Brain microvascular endothelial cell (primary cell): ENCODE measurements at regions not wholly inside any gene's neighbourhood (a gene's known extent, or its start where the extent isn't known, plus 50 kb on each side); places are given as distances from the start of the nearest gene placed in this dataset.

Experiments used
- DNase-seq: peaks from one replicate; pipeline ENCODE4 v3.0.0-alpha.2; 2020
- H3K27ac ChIP-seq: fragments of 250-450 bp; sonication (Bioruptor Pico); 2 replicates; pipeline ENCODE4 v1.5.1; 2020; ENCODE audit warnings: mild to moderate bottlenecking, moderate library complexity
- H3K27me3 ChIP-seq: fragments of 250-450 bp; sonication (Bioruptor Pico); replicated peaks from 2 replicates; pipeline ENCODE4 v1.5.1; 2020; ENCODE audit warnings: mild to moderate bottlenecking
- H3K36me3 ChIP-seq: fragments of 250-450 bp; sonication (Bioruptor Pico); replicated peaks from 2 replicates; pipeline ENCODE4 v1.5.1; 2020; ENCODE audit warnings: mild to moderate bottlenecking
- H3K4me3 ChIP-seq: 2 replicates; pipeline ENCODE4 v1.5.1; 2011; ENCODE audit warnings: low read depth, mild to moderate bottlenecking, control low read depth, low read length, moderate library complexity
- CTCF ChIP-seq: IDR thresholded peaks from 2 replicates; pipeline ENCODE4 v1.5.1; 2011; ENCODE audit warnings: low read depth, mild to moderate bottlenecking, moderate library complexity, low read length, control low read depth, inconsistent platforms; ENCODE audit errors: missing control alignments
- in situ Hi-C: cut with HindIII; loops from 2 replicates; pipeline ENCODE4 v1.10.0; 2017; ENCODE audit warnings: low sequenced_read_pairs, low pct_ligation_motif_present

GRCh38 chr2:83686863-83687262, 772.2 kb downstream of the SUCLG1 start:
- no peak for TF ChIP-seq CTCF
- in situ Hi-C loops: no loop called here
- no peaks in the 10 kb centered on the region for H3K36me3 ChIP-seq
- H3K27me3 ChIP-seq: no peaks in the 10 kb centered on the region
- DNase-seq: no peak
- H3K4me3 ChIP-seq: no peak overlapping the region
- H3K27ac ChIP-seq: no peak overlapping the region

- H3K27me3 ChIP-seq: no peaks in the 10 kb centered on the region
- TF ChIP-seq CTCF: no peak
- H3K4me3 ChIP-seq: no peak overlapping the region
- H3K27ac ChIP-seq: no peak overlapping the region
- no peak for DNase-seq
- H3K36me3 ChIP-seq: no peaks in the 10 kb centered on the region
- in situ Hi-C loops: no loop called here
Observed at GRCh38 chr2:83674050-83674449, 785.0 kb downstream of the SUCLG1 start.

GRCh38 chr2:83665894-83666293, 793.2 kb downstream of the SUCLG1 start:
- H3K4me3 ChIP-seq: no peak overlapping the region
- no peak for DNase-seq
- in situ Hi-C loops: no loop called here
- no peaks in the 10 kb centered on the region for H3K36me3 ChIP-seq
- no peak overlapping the region for H3K27ac ChIP-seq
- no peaks in the 10 kb centered on the region for H3K27me3 ChIP-seq
- TF ChIP-seq CTCF: no peak

GRCh38 chr2:83665154-83665553, 793.9 kb downstream of the SUCLG1 start:
- Histone ChIP-seq H3K4me3 (no peak overlapping the region), H3K27ac (no peak overlapping the region), H3K27me3 (no peaks in the 10 kb centered on the region), H3K36me3 (no peaks in the 10 kb centered on the region)
- TF ChIP-seq CTCF: no peak
- no peak for DNase-seq
- in situ Hi-C loops: no loop called here

GRCh38 chr2:83661711-83662110, 797.4 kb downstream of the SUCLG1 start:
- H3K36me3 ChIP-seq: no peaks in the 10 kb centered on the region
- no peak overlapping the region for H3K27ac ChIP-seq
- TF ChIP-seq CTCF: no peak
- H3K27me3 ChIP-seq: no peaks in the 10 kb centered on the region
- in situ Hi-C loops: no loop called here
- no peak overlapping the region for H3K4me3 ChIP-seq
- no peak for DNase-seq

- Histone ChIP-seq H3K27ac (no peak overlapping the region), H3K36me3 (no peaks in the 10 kb centered on the region), H3K27me3 (no peaks in the 10 kb centered on the region), H3K4me3 (no peak overlapping the region)
- DNase-seq: no peak
- in situ Hi-C loops: no loop called here
- no peak for TF ChIP-seq CTCF
Observed at GRCh38 chr2:83654091-83654611, 804.9 kb downstream of the SUCLG1 start.
